ENCODE measurements at regions not wholly inside any gene's neighbourhood (a gene's known extent, or its start where the extent isn't known, plus 50 kb on each side); places are given as distances from the start of the nearest gene placed in this dataset.

- H3K36me3 ChIP-seq (ENCODE audit: control insufficient read depth in 3 of 3, insufficient read depth in 3 of 3, low read length in 3 of 3), result no peaks in the 10 kb centered on the region
- H3K4me1 ChIP-seq (ENCODE audit: control insufficient read depth in 3 of 3, insufficient read depth in 3 of 3, low read length in 3 of 3), result no peaks in the 10 kb centered on the region
- H3K9ac ChIP-seq (ENCODE audit: low read depth in 1 of 3, low read length in 3 of 3), result no peak overlapping the region
- H3K27me3 ChIP-seq (ENCODE audit: control insufficient read depth in 3 of 3, insufficient read depth in 3 of 3, low read length in 3 of 3), result peaks cover 0 to 4% (median 0%) of the 10 kb centered on the region in 3 donors
- H3K9me3 ChIP-seq (ENCODE audit: control insufficient read depth in 3 of 3, low read length in 3 of 3), result no peaks in the 10 kb centered on the region
- H3K4me3 ChIP-seq (ENCODE audit: low read length in 3 of 3), result no peak overlapping the region
- no peak overlapping the region for H3K27ac ChIP-seq (ENCODE audit: low read depth, low read length)
These were observed 132.2 kb downstream of the TSN start for GRCh38 chr2:121887513-121888188.

GRCh38 chr2:121888189-121888557 lies 132.7 kb downstream of the TSN start:
- H3K27me3 ChIP-seq (ENCODE audit: control insufficient read depth in 3 of 3, insufficient read depth in 3 of 3, low read length in 3 of 3), result peaks cover 0 to 4% (median 0%) of the 10 kb centered on the region in 3 donors
- H3K9me3 ChIP-seq (ENCODE audit: control insufficient read depth in 3 of 3, low read length in 3 of 3), result no peaks in the 10 kb centered on the region
- H3K9ac ChIP-seq (ENCODE audit: low read depth in 1 of 3, low read length in 3 of 3), result no peak overlapping the region
- no peaks in the 10 kb centered on the region for H3K36me3 ChIP-seq (ENCODE audit: control insufficient read depth in 3 of 3, insufficient read depth in 3 of 3, low read length in 3 of 3)
- H3K27ac ChIP-seq (ENCODE audit: low read depth, low read length), result no peak overlapping the region
- H3K4me1 ChIP-seq (ENCODE audit: control insufficient read depth in 3 of 3, insufficient read depth in 3 of 3, low read length in 3 of 3), result no peaks in the 10 kb centered on the region
- no peak overlapping the region for H3K4me3 ChIP-seq (ENCODE audit: low read length in 3 of 3)

DNA sequence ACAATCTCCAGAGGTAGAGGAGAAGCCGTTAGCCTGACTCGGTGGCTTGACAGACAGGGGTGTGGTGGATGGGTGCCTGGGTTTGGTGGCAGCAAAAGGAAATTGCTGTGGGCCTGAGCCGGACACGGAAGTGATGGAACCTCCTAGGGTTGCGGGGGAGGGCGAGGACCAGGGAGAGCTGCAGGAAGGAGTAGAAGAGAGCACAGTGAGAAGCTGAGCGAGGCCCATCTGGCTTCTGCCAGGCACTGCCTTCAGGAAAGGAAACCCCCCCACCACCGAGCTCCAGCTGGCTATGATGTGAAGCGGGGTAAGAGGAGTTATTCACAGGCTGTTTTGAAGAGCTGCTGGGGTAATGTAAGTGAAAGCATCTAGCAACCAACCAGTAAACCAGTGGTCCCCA lies 134.6 kb downstream of the TSN start:
- no peaks in the 10 kb centered on the region for H3K36me3 ChIP-seq (ENCODE audit: control insufficient read depth in 3 of 3, insufficient read depth in 3 of 3, low read length in 3 of 3)
- H3K9ac ChIP-seq (ENCODE audit: low read depth in 1 of 3, low read length in 3 of 3), result no peak overlapping the region
- no peaks in the 10 kb centered on the region for H3K4me1 ChIP-seq (ENCODE audit: control insufficient read depth in 3 of 3, insufficient read depth in 3 of 3, low read length in 3 of 3)
- H3K9me3 ChIP-seq (ENCODE audit: control insufficient read depth in 3 of 3, low read length in 3 of 3), result no peaks in the 10 kb centered on the region
- H3K27ac ChIP-seq (ENCODE audit: low read depth, low read length), result no peak overlapping the region
- peaks cover 0 to 4% (median 0%) of the 10 kb centered on the region in 3 donors for H3K27me3 ChIP-seq (ENCODE audit: control insufficient read depth in 3 of 3, insufficient read depth in 3 of 3, low read length in 3 of 3)
- no peak overlapping the region for H3K4me3 ChIP-seq (ENCODE audit: low read length in 3 of 3)

- Histone ChIP-seq H3K27me3 (ENCODE audit: control insufficient read depth in 3 of 3, insufficient read depth in 3 of 3, low read length in 3 of 3) (peaks cover 0 to 4% (median 0%) of the 10 kb centered on the region in 3 donors), H3K36me3 (ENCODE audit: control insufficient read depth in 3 of 3, insufficient read depth in 3 of 3, low read length in 3 of 3) (no peaks in the 10 kb centered on the region), H3K9ac (ENCODE audit: low read depth in 1 of 3, low read length in 3 of 3) (no peak overlapping the region), H3K27ac (ENCODE audit: low read depth, low read length) (no peak overlapping the region), H3K9me3 (ENCODE audit: control insufficient read depth in 3 of 3, low read length in 3 of 3) (no peaks in the 10 kb centered on the region), H3K4me1 (ENCODE audit: control insufficient read depth in 3 of 3, insufficient read depth in 3 of 3, low read length in 3 of 3) (no peaks in the 10 kb centered on the region), H3K4me3 (ENCODE audit: low read length in 3 of 3) (no peak overlapping the region)
These were observed 140.5 kb downstream of the TSN start for GRCh38 chr2:121895723-121896571.

- H3K36me3 ChIP-seq (ENCODE audit: control insufficient read depth in 3 of 3, insufficient read depth in 3 of 3, low read length in 3 of 3), result no peaks in the 10 kb centered on the region
- no peaks in the 10 kb centered on the region for H3K4me1 ChIP-seq (ENCODE audit: control insufficient read depth in 3 of 3, insufficient read depth in 3 of 3, low read length in 3 of 3)
- H3K27ac ChIP-seq (ENCODE audit: low read depth, low read length), result no peak overlapping the region
- H3K9ac ChIP-seq (ENCODE audit: low read depth in 1 of 3, low read length in 3 of 3), result no peak overlapping the region
- peaks cover 0 to 8% (median 4%) of the 10 kb centered on the region in 3 donors for H3K27me3 ChIP-seq (ENCODE audit: control insufficient read depth in 3 of 3, insufficient read depth in 3 of 3, low read length in 3 of 3)
- no peaks in the 10 kb centered on the region for H3K9me3 ChIP-seq (ENCODE audit: control insufficient read depth in 3 of 3, low read length in 3 of 3)
- no peak overlapping the region for H3K4me3 ChIP-seq (ENCODE audit: low read length in 3 of 3)
These were observed 142.0 kb downstream of the TSN start for GRCh38 chr2:121897335-121897970.

DNA sequence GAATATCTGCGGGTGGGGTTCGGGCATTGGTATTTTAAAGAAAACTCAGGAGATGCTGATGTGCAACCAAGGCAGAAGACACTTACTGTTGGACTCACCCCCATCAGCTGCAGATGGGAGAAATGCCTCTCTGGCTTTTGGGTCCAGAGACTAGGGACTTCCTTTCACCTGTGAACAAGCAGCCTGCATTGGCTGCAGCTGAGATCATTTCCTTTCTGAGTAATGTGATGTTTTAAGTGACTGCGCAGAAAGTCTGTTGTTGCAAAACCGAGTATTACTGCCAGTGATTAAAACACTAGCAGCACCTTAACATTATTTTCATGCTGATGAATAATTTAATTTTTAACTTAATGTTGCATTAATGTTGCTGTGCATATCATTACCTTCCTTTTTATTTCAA lies 143.0 kb downstream of the TSN start:
- H3K27me3 ChIP-seq (ENCODE audit: control insufficient read depth in 3 of 3, insufficient read depth in 3 of 3, low read length in 3 of 3), result peaks cover 7 to 17% (median 15%) of the 10 kb centered on the region in 3 donors
- H3K4me3 ChIP-seq (ENCODE audit: low read length in 3 of 3), result no peak overlapping the region
- H3K27ac ChIP-seq (ENCODE audit: low read depth, low read length), result no peak overlapping the region
- H3K36me3 ChIP-seq (ENCODE audit: control insufficient read depth in 3 of 3, insufficient read depth in 3 of 3, low read length in 3 of 3), result no peaks in the 10 kb centered on the region
- H3K4me1 ChIP-seq (ENCODE audit: control insufficient read depth in 3 of 3, insufficient read depth in 3 of 3, low read length in 3 of 3), result no peaks in the 10 kb centered on the region
- H3K9ac ChIP-seq (ENCODE audit: low read depth in 1 of 3, low read length in 3 of 3), result no peak overlapping the region
- H3K9me3 ChIP-seq (ENCODE audit: control insufficient read depth in 3 of 3, low read length in 3 of 3), result no peaks in the 10 kb centered on the region

DNA sequence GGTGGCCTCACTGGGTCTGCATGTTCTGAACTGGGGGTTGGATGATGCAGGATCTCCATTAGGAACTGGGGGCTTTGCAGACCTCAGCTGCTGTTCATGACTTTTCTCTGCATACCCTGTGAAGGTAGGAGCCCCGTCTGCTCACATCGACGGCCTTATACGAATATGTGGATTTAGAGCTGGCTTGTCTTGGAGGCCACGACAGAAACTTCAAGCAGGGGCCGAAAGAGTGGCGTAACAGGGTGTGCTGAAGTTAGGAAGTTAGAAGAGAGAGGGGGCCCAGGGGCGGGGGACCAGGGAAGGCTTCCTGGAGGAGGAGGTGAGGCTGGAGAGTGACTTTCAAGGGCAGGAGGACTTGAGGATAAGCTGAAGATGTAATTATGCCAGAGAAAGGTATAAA lies 144.9 kb downstream of the TSN start:
- no peaks in the 10 kb centered on the region for H3K36me3 ChIP-seq (ENCODE audit: control insufficient read depth in 3 of 3, insufficient read depth in 3 of 3, low read length in 3 of 3)
- no peak overlapping the region for H3K27ac ChIP-seq (ENCODE audit: low read depth, low read length)
- peaks cover 7 to 24% (median 19%) of the 10 kb centered on the region in 3 donors for H3K27me3 ChIP-seq (ENCODE audit: control insufficient read depth in 3 of 3, insufficient read depth in 3 of 3, low read length in 3 of 3)
- no peaks in the 10 kb centered on the region for H3K4me1 ChIP-seq (ENCODE audit: control insufficient read depth in 3 of 3, insufficient read depth in 3 of 3, low read length in 3 of 3)
- no peaks in the 10 kb centered on the region for H3K9me3 ChIP-seq (ENCODE audit: control insufficient read depth in 3 of 3, low read length in 3 of 3)
- H3K4me3 ChIP-seq (ENCODE audit: low read length in 3 of 3), result no peak overlapping the region
- no peak overlapping the region for H3K9ac ChIP-seq (ENCODE audit: low read depth in 1 of 3, low read length in 3 of 3)

GRCh38 chr2:121902171-121902591 lies 146.7 kb downstream of the TSN start:
- H3K36me3 ChIP-seq (ENCODE audit: control insufficient read depth in 3 of 3, insufficient read depth in 3 of 3, low read length in 3 of 3), result no peaks in the 10 kb centered on the region
- H3K9me3 ChIP-seq (ENCODE audit: control insufficient read depth in 3 of 3, low read length in 3 of 3), result peaks cover 0 to 1% (median 0%) of the 10 kb centered on the region in 3 donors
- peak overlapping the region in 1 of 3 donors; percentile 22 for H3K4me3 ChIP-seq (ENCODE audit: low read length in 3 of 3)
- no peak overlapping the region for H3K9ac ChIP-seq (ENCODE audit: low read depth in 1 of 3, low read length in 3 of 3)
- H3K27ac ChIP-seq (ENCODE audit: low read depth, low read length), result no peak overlapping the region
- peaks cover 7 to 24% (median 19%) of the 10 kb centered on the region in 3 donors for H3K27me3 ChIP-seq (ENCODE audit: control insufficient read depth in 3 of 3, insufficient read depth in 3 of 3, low read length in 3 of 3)
- no peaks in the 10 kb centered on the region for H3K4me1 ChIP-seq (ENCODE audit: control insufficient read depth in 3 of 3, insufficient read depth in 3 of 3, low read length in 3 of 3)

DNA sequence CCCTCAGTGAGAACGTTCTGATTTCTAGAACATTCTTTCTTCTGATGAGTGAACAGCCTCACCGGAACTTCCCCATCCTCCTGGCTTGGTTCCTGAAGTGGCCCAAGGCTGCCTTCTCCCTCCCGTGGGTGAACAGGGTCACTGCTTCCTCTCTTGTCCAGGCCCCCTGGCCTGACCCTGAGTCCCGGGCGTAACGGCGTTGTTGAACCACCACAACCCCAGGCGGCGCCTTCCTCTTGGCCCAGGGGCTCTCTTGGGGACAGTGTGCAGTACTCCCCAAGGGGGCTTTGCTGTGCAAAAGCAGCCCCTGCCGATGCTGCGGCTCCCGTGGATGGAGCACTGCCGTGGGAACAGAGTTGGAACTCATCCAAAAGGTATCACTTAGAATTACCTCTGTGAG lies 147.2 kb downstream of the TSN start:
- Histone ChIP-seq H3K27ac (ENCODE audit: low read depth, low read length) (no peak overlapping the region), H3K4me3 (ENCODE audit: low read length in 3 of 3) (no peak overlapping the region), H3K9ac (ENCODE audit: low read depth in 1 of 3, low read length in 3 of 3) (peak overlapping the region in 1 of 3 donors; percentile 40), H3K36me3 (ENCODE audit: control insufficient read depth in 3 of 3, insufficient read depth in 3 of 3, low read length in 3 of 3) (no peaks in the 10 kb centered on the region), H3K9me3 (ENCODE audit: control insufficient read depth in 3 of 3, low read length in 3 of 3) (peaks cover 0 to 2% (median 0%) of the 10 kb centered on the region in 3 donors), H3K27me3 (ENCODE audit: control insufficient read depth in 3 of 3, insufficient read depth in 3 of 3, low read length in 3 of 3) (peaks cover 7 to 24% (median 21%) of the 10 kb centered on the region in 3 donors), H3K4me1 (ENCODE audit: control insufficient read depth in 3 of 3, insufficient read depth in 3 of 3, low read length in 3 of 3) (no peaks in the 10 kb centered on the region)

Measured in skeletal muscle tissue (tissue), 3 donors.